OCI-LY7 (cell line): ENCODE measurements at regions not wholly inside any gene's neighbourhood (a gene's known extent, or its start where the extent isn't known, plus 50 kb on each side); places are given as distances from the start of the nearest gene placed in this dataset.

ENCODE experiments used
- BruUV-seq: library from RNA; stranded (reverse); fragments of 400-500 nt; replicated peaks from 2 replicates; lab custom pipeline; 2021; lab: Mats Ljungman, UMichigan
- CTCF ChIA-PET: fragments of 300-600 bp; sonication (Branson Sonifier 250); formaldehyde crosslinking; loops from one replicate; lab custom pipeline; 2022; ENCODE audit warnings: antibody characterized with exemption; ENCODE audit not compliant: unreplicated experiment; lab: Charles Lee
- POLR2A ChIA-PET: fragments of 300-600 bp; sonication (Branson Sonifier 250); formaldehyde crosslinking; loops from one replicate; lab custom pipeline; 2022; ENCODE audit warnings: antibody characterized with exemption; lab: Charles Lee
- DNase-seq: peaks from one replicate; pipeline ENCODE4 v3.0.0-alpha.2; 2015; ENCODE audit warnings: low spot score
- H2AFZ ChIP-seq: fragments of 200-600 bp; sonication (generic), shearing (Covaris generic); 2 replicates; pipeline ENCODE4 v1.6.1; 2014; ENCODE audit warnings: mild to moderate bottlenecking, antibody characterized with exemption, low read length, moderate library complexity
- H3K27ac ChIP-seq: fragments of 200-600 bp; sonication (generic); 2 replicates; pipeline ENCODE4 v1.5.1; 2014; ENCODE audit warnings: mixed run types, low read depth, mild to moderate bottlenecking, moderate library complexity, low read length, inconsistent platforms; ENCODE audit not compliant: poor library complexity, severe bottlenecking
- H3K36me3 ChIP-seq: fragments of 200-600 bp; sonication (generic); 2 replicates; pipeline ENCODE4 v1.6.1; 2014; ENCODE audit warnings: mild to moderate bottlenecking, antibody characterized with exemption, low read length, moderate library complexity, mixed read lengths; ENCODE audit not compliant: insufficient read depth
- H3K4me1 ChIP-seq: fragments of 200-600 bp; sonication (generic); 2 replicates; pipeline ENCODE4 v1.5.1; 2014; ENCODE audit warnings: mild to moderate bottlenecking, low read length; ENCODE audit not compliant: insufficient read depth, poor library complexity, severe bottlenecking
- H3K4me2 ChIP-seq: fragments of 200-600 bp; sonication (generic); 2 replicates; pipeline ENCODE4 v1.6.1; 2014; ENCODE audit warnings: mild to moderate bottlenecking, low read length
- H3K4me3 ChIP-seq: fragments of 200-600 bp; sonication (generic); 2 replicates; pipeline ENCODE4 v1.5.1; 2014; ENCODE audit warnings: mild to moderate bottlenecking, low read depth, low read length; ENCODE audit not compliant: poor library complexity, severe bottlenecking
- H3K79me2 ChIP-seq: fragments of 200-600 bp; sonication (generic); 2 replicates; pipeline ENCODE4 v1.6.1; 2016; ENCODE audit warnings: low read depth, mild to moderate bottlenecking, low read length, moderate library complexity, mixed read lengths; ENCODE audit not compliant: insufficient read depth
- H3K9me2 ChIP-seq: fragments of 200-600 bp; sonication (generic); 2 replicates; pipeline ENCODE4 v1.6.1; 2016; ENCODE audit warnings: mild to moderate bottlenecking, low read length, mixed read lengths; ENCODE audit not compliant: insufficient read depth
- H3K9me3 ChIP-seq: fragments of 200-600 bp; sonication (generic); 2 replicates; pipeline ENCODE4 v1.6.1; 2014; ENCODE audit warnings: mild to moderate bottlenecking, mixed run types, low read length, mixed read lengths
- H4K20me1 ChIP-seq: fragments of 200-600 bp; sonication (generic); 2 replicates; pipeline ENCODE4 v1.6.1; 2014; ENCODE audit warnings: mild to moderate bottlenecking, antibody characterized with exemption, low read length, moderate library complexity, mixed read lengths; ENCODE audit not compliant: insufficient read depth
- EZH2phosphoT487 ChIP-seq: fragments of 200-600 bp; sonication (generic); IDR thresholded peaks from 2 replicates; pipeline ENCODE4 v1.6.1; 2018; ENCODE audit warnings: low read depth, borderline replicate concordance, mild to moderate bottlenecking, mixed run types, antibody characterized with exemption, low read length, moderate library complexity, mixed read lengths
- intact Hi-C: fragments of 100-400 bp; cut with micrococcal nuclease; formaldehyde crosslinking; loops from one replicate; pipeline ENCODE4 v1.10.0; 2022; ENCODE audit not compliant: unreplicated experiment
- TF ChIP-seq, protein P1 (sequence below): fragments of 200-600 bp; sonication (generic); conservative IDR thresholded peaks from 2 replicates; pipeline ENCODE4 v1.5.1; 2014; ENCODE audit warnings: mild to moderate bottlenecking, antibody characterized with exemption, low read length, moderate library complexity, mixed read lengths

DNA sequence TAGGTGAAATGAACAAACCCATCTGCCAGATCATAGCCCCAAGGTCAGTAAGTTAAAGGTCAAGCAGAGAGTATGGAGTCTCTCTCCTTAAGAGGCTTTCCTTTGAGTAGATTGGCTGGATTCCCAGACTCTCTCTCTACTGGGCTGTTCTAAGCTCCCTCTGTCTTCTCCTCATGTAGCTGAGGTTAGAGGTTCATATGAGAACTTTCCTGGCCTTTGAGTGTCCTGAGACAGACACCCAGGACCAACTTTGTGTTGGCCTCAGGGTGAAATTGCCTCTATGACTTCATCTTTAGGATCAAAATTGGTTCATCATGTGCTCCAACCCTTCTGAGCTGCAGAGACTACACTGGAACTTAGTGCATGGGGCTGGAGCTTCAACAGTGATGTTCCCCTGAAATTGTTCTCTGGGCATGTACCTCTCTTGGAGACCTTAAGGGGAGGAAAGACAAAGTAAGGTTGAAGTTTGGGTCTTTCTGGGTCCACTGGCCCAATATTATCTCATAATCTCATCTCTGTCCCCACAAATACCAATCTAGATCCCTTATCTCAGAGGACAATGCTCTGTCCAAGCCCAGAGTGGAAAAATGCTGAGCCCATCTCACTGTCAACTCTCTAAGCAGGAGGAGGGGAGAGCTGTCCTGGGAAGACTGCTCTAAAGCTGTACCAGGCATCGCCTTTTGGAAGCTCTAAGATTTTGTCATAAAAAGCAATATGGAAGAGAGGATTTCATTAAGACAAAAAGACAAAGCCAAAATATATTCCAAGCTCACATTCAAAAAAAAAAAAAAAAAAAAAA lies 177.3 kb upstream of the ARL4C start:
- no peaks in the 10 kb centered on the region for H3K9me2 ChIP-seq
- DNase-seq: no peak
- no peak overlapping the region for H2AFZ ChIP-seq
- intact Hi-C loops: no loop called here
- no peaks in the 10 kb centered on the region for H3K4me1 ChIP-seq
- no peaks in the 10 kb centered on the region for H4K20me1 ChIP-seq
- no peaks in the 10 kb centered on the region for H3K79me2 ChIP-seq
- ChIA-PET CTCF (no interaction called here), POLR2A (interaction anchor here (0.6 to 0.7 kb wide), 2 partner anchors 15 to 38 kb away, joined by 3 to 5 read pairs; no protein-coding TSS in a partner anchor)
- H3K27ac ChIP-seq: no peak overlapping the region
- TF ChIP-seq EZH2phosphoT487: no peak
- TF ChIP-seq, protein P1, sequence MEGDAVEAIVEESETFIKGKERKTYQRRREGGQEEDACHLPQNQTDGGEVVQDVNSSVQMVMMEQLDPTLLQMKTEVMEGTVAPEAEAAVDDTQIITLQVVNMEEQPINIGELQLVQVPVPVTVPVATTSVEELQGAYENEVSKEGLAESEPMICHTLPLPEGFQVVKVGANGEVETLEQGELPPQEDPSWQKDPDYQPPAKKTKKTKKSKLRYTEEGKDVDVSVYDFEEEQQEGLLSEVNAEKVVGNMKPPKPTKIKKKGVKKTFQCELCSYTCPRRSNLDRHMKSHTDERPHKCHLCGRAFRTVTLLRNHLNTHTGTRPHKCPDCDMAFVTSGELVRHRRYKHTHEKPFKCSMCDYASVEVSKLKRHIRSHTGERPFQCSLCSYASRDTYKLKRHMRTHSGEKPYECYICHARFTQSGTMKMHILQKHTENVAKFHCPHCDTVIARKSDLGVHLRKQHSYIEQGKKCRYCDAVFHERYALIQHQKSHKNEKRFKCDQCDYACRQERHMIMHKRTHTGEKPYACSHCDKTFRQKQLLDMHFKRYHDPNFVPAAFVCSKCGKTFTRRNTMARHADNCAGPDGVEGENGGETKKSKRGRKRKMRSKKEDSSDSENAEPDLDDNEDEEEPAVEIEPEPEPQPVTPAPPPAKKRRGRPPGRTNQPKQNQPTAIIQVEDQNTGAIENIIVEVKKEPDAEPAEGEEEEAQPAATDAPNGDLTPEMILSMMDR: no peak
- no TSS peak for BruUV-seq
- no peak overlapping the region for H3K4me2 ChIP-seq
- H3K9me3 ChIP-seq: no peaks in the 10 kb centered on the region
- no peak overlapping the region for H3K4me3 ChIP-seq
- H3K36me3 ChIP-seq: no peaks in the 10 kb centered on the region

DNA sequence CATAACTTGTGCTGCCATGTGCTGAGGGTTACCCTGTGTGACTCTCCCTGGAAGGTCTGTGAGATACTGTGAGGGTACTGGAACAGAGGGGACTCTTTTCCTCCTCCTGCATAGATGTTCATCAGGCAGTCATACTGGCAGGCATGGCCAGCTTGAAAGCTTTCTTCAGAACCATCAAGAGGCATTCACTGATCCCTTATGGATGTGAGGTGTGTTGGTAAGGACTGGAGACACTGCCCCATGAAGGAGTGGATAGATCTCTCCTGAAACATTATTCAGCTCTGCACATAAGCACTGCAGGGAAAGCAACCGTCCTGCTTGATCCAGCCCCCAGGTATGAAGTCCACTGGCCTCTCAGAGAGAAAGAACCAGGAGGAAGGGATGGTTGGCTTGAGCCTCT lies 176.6 kb upstream of the ARL4C start:
- intact Hi-C loops: no loop called here
- TF ChIP-seq, protein P1: no peak
- TF ChIP-seq EZH2phosphoT487: no peak
- no peaks in the 10 kb centered on the region for H3K9me3 ChIP-seq
- H3K4me3 ChIP-seq: no peak overlapping the region
- no peak overlapping the region for H3K4me2 ChIP-seq
- no TSS peak for BruUV-seq
- H3K4me1 ChIP-seq: no peaks in the 10 kb centered on the region
- H2AFZ ChIP-seq: no peak overlapping the region
- no peak overlapping the region for H3K27ac ChIP-seq
- ChIA-PET POLR2A (no interaction called here), CTCF (no interaction called here)
- H3K9me2 ChIP-seq: no peaks in the 10 kb centered on the region
- H3K36me3 ChIP-seq: no peaks in the 10 kb centered on the region
- no peaks in the 10 kb centered on the region for H4K20me1 ChIP-seq
- DNase-seq: no peak
- H3K79me2 ChIP-seq: no peaks in the 10 kb centered on the region

DNA sequence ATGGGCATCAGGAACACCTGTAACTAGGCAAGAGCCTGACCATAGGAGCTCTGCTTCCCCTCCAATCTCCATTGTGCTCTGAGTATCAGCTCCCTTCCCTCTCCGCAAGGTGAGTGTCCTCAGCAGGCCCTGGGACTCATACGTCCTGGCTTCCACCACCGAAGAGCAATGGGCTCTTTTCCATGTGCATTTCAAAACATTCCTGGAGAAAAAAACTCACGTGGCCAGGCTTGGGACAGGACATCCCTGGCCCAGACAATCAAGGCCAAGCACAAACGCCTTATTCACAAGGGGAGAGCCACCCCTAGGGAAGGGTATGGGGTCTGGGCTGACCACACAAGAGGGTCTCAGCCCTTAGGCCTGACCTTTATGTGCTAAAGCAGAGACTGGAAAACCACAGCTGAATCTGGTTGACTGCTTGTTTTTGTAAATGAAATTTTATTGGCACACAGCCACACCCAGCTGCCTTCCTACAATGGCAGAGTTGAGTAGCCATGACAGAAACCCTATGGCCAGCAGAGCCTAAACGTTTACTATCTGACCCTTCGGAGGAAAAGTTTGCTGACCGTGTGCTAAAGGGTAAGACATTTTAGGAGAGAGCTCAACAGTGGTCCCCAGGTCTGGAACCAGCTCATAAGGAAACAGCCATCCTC lies 175.7 kb upstream of the ARL4C start:
- Histone ChIP-seq H3K4me1 (no peaks in the 10 kb centered on the region), H3K9me2 (no peaks in the 10 kb centered on the region), H4K20me1 (no peaks in the 10 kb centered on the region), H3K27ac (no peak overlapping the region), H3K36me3 (no peaks in the 10 kb centered on the region), H3K4me3 (no peak overlapping the region), H3K4me2 (no peak overlapping the region), H3K79me2 (no peaks in the 10 kb centered on the region), H2AFZ (no peak overlapping the region), H3K9me3 (no peaks in the 10 kb centered on the region)
- TF ChIP-seq EZH2phosphoT487: no peak
- TF ChIP-seq, protein P1: no peak
- POLR2A ChIA-PET: interaction anchor here (0.8 kb wide), 1 partner anchor 742 kb away, joined by 3 read pairs; no protein-coding TSS in a partner anchor
- intact Hi-C loops: no loop called here
- no peak for DNase-seq
- no TSS peak for BruUV-seq
- CTCF ChIA-PET: no interaction called here
